ENCODE measurements at regions not wholly inside any gene's neighbourhood (a gene's known extent, or its start where the extent isn't known, plus 50 kb on each side); places are given as distances from the start of the nearest gene placed in this dataset.

DNA sequence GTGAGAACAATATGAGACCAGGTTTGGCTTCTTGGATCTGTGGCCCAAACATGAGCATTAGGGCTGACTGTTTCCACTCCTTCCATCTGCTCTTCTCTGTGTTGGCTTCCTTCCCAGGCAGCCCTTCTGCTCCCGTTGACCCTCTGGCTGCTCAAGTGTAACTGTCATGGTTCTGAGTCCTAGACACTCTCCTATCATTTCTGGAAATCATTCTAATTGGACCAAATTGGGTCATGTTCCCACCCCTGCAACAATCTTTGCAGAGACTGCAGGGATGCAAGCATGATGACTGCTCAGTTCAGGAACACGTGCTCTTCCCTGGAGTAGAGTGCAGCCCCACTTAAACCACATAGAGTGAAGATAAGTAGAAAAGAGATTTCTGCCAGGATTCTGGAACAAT lies 741.4 kb downstream of the TAF11L14 start:
- intact Hi-C loops (cut with micrococcal nuclease; ENCODE audit: unreplicated experiment), result no loop called here
- CTCF ChIA-PET, result no interaction called here
- H3K27me3 Mint-ChIP-seq (ENCODE audit: insufficient read depth, unreplicated experiment), result peaks cover 6% of the 10 kb centered on the region

DNA sequence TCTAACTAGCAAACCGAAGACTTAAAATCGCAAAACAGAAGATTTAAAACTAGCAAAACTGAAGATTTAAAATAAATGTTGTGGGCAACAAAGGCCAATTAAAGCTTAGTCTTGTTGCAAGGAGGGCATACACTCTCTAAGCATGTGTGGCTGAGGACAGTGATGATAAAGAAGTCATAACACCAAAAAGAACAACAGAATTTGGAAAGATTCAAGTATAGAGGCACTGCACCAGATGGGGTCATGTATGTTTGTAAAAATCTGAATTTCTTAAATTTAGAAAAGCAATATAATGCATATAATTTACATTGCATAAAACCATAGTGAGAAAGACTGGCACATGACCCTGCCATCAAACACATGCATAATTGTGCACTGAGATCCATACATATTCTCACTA lies 743.8 kb downstream of the TAF11L14 start:
- BruUV-seq (replicated peaks), result no TSS peak
- Histone ChIP-seq H3K4me1 (no peaks in the 10 kb centered on the region), H3K4me3 (ENCODE audit: low read depth, low read length) (no peak overlapping the region), H3K36me3 (ENCODE audit: control insufficient read depth, insufficient read depth, low read length) (no peaks in the 10 kb centered on the region), H3K9me3 (no peaks in the 10 kb centered on the region), H3K27me3 (replicated peaks; ENCODE audit: control insufficient read depth, insufficient read depth, low read length) (no peaks in the 10 kb centered on the region)
- H3K36me3 Mint-ChIP-seq (ENCODE audit: insufficient read depth, unreplicated experiment), result no peaks in the 10 kb centered on the region
- ChIA-PET CTCF (no interaction called here), POLR2A (no interaction called here)
- no peak overlapping the region for H3K27ac Mint-ChIP-seq (ENCODE audit: unreplicated experiment)
- H3K4me3 Mint-ChIP-seq (ENCODE audit: unreplicated experiment), result no peak overlapping the region
- no peaks in the 10 kb centered on the region for H3K9me3 Mint-ChIP-seq (ENCODE audit: unreplicated experiment)
- no peaks in the 10 kb centered on the region for H3K4me1 Mint-ChIP-seq (ENCODE audit: low read depth, unreplicated experiment)
- no peak for DNase-seq
- intact Hi-C loops (cut with micrococcal nuclease; ENCODE audit: unreplicated experiment), result no loop called here
- no peak for TF ChIP-seq CTCF (IDR thresholded peaks at IDR 0.05; ENCODE audit: insufficient read depth in 1 of 2, low read depth in 1 of 2, low read length in 1 of 2, severe bottlenecking in 1 of 2, unreplicated experiment in 1 of 2)
- peaks cover 6% of the 10 kb centered on the region for H3K27me3 Mint-ChIP-seq (ENCODE audit: insufficient read depth, unreplicated experiment)

More for the DNA sequence above, 741.4 kb downstream of the TAF11L14 start:
- Mint-ChIP-seq H3K4me3 (ENCODE audit: unreplicated experiment) (no peak overlapping the region), H3K9me3 (ENCODE audit: unreplicated experiment) (no peaks in the 10 kb centered on the region), H3K36me3 (ENCODE audit: insufficient read depth, unreplicated experiment) (no peaks in the 10 kb centered on the region), H3K27ac (ENCODE audit: unreplicated experiment) (no peak overlapping the region), H3K4me1 (ENCODE audit: low read depth, unreplicated experiment) (no peaks in the 10 kb centered on the region)
- Histone ChIP-seq H3K27me3 (replicated peaks; ENCODE audit: control insufficient read depth, insufficient read depth, low read length) (no peaks in the 10 kb centered on the region), H3K4me1 (no peaks in the 10 kb centered on the region), H3K36me3 (ENCODE audit: control insufficient read depth, insufficient read depth, low read length) (no peaks in the 10 kb centered on the region), H3K4me3 (ENCODE audit: low read depth, low read length) (no peak overlapping the region), H3K9me3 (no peaks in the 10 kb centered on the region)
- no peak for DNase-seq
- no TSS peak for BruUV-seq (replicated peaks)
- no peak for TF ChIP-seq CTCF (IDR thresholded peaks at IDR 0.05; ENCODE audit: insufficient read depth in 1 of 2, low read depth in 1 of 2, low read length in 1 of 2, severe bottlenecking in 1 of 2, unreplicated experiment in 1 of 2)
- POLR2A ChIA-PET, result no interaction called here

- Mint-ChIP-seq H3K36me3 (ENCODE audit: insufficient read depth, unreplicated experiment) (no peaks in the 10 kb centered on the region), H3K9me3 (ENCODE audit: unreplicated experiment) (no peaks in the 10 kb centered on the region), H3K27ac (ENCODE audit: unreplicated experiment) (no peak overlapping the region), H3K4me3 (ENCODE audit: unreplicated experiment) (no peak overlapping the region), H3K27me3 (ENCODE audit: insufficient read depth, unreplicated experiment) (peaks cover 6% of the 10 kb centered on the region), H3K4me1 (ENCODE audit: low read depth, unreplicated experiment) (no peaks in the 10 kb centered on the region)
- no peak overlapping the region for H3K4me3 ChIP-seq (ENCODE audit: low read depth, low read length)
- ChIA-PET CTCF (no interaction called here), POLR2A (no interaction called here)
- H3K27me3 ChIP-seq (replicated peaks; ENCODE audit: control insufficient read depth, insufficient read depth, low read length), result no peaks in the 10 kb centered on the region
- H3K36me3 ChIP-seq (ENCODE audit: control insufficient read depth, insufficient read depth, low read length), result no peaks in the 10 kb centered on the region
- intact Hi-C loops (cut with micrococcal nuclease; ENCODE audit: unreplicated experiment), result no loop called here
- no TSS peak for BruUV-seq (replicated peaks)
- no peak for TF ChIP-seq CTCF (IDR thresholded peaks at IDR 0.05; ENCODE audit: insufficient read depth in 1 of 2, low read depth in 1 of 2, low read length in 1 of 2, severe bottlenecking in 1 of 2, unreplicated experiment in 1 of 2)
- H3K4me1 ChIP-seq, result no peaks in the 10 kb centered on the region
- DNase-seq, result no peak
- H3K9me3 ChIP-seq, result no peaks in the 10 kb centered on the region
Observed at GRCh38 chr5:18379189-18379588, 744.9 kb downstream of the TAF11L14 start.
